Gastroesophageal sphincter (tissue), 4 donors: ENCODE measurements at regions not wholly inside any gene's neighbourhood (a gene's known extent, or its start where the extent isn't known, plus 50 kb on each side); places are given as distances from the start of the nearest gene placed in this dataset.

Experiments used
- ATAC-seq: fragments of 150-250 bp; one replicate; pipeline ENCODE4 v1.9.1; 2016; ENCODE audit warnings: mild to moderate bottlenecking, moderate library complexity
- H3K27ac ChIP-seq, 4 donors: fragments of 200-600 bp; sonication (generic) in 3 of 4; 1 replicate in 3 of 4; 2 replicates in 1 of 4; pipeline ENCODE4 v1.5.1; 2016 to 2019
- H3K27me3 ChIP-seq: fragments of 200-600 bp; sonication (generic); one replicate; pipeline ENCODE4 v1.5.1; 2019
- H3K36me3 ChIP-seq, 2 donors: fragments of 200-600 bp; sonication (generic); one replicate each; pipeline ENCODE4 v1.5.1; 2019; ENCODE audit warnings: control low read depth in 1 of 2
- H3K4me1 ChIP-seq, 3 donors: fragments of 200-600 bp; sonication (generic); 1 replicate in 2 of 3; 2 replicates in 1 of 3; pipeline ENCODE4 v1.5.1; 2016 to 2019; ENCODE audit warnings: control low read depth in 2 of 3
- H3K4me3 ChIP-seq, 2 donors: fragments of 200-600 bp; sonication (generic); one replicate each; pipeline ENCODE4 v1.5.1; 2019; ENCODE audit warnings: mild to moderate bottlenecking in 1 of 2, moderate library complexity in 1 of 2
- H3K9me3 ChIP-seq, 3 donors: fragments of 200-600 bp; sonication (generic); one replicate each; pipeline ENCODE4 v1.5.1; 2017 to 2019; ENCODE audit warnings: control low read depth in 2 of 3
- EP300 ChIP-seq: sonication (generic); formaldehyde crosslinking; IDR thresholded peaks from one replicate; pipeline ENCODE4 v1.6.1; 2017; ENCODE audit warnings: antibody characterized with exemption, mild to moderate bottlenecking
- POLR2A ChIP-seq, 2 donors: fragments of 450-650 bp; IDR thresholded peaks; one replicate each; pipeline ENCODE4 v1.6.1; 2017; ENCODE audit warnings: antibody characterized with exemption in 2 of 2, mild to moderate bottlenecking in 2 of 2, moderate library complexity in 1 of 2
- POLR2AphosphoS5 ChIP-seq: sonication (generic); formaldehyde crosslinking; IDR thresholded peaks from one replicate; pipeline ENCODE4 v1.6.1; 2017; ENCODE audit warnings: antibody characterized with exemption
- WGBS, 2 donors: methylation state at CpG; one replicate each; pipeline ENCODE4 v1.1.5; 2018; ENCODE audit warnings: low coverage in 1 of 2; 5-methylcytosine and 5-hydroxymethylcytosine counted together
- TF ChIP-seq, protein P1 (sequence below), 4 experiments: fragments of 200-600 bp in 2 of 4; fragments of 450-650 bp in 2 of 4; sonication (generic) in 1 of 4; IDR thresholded peaks; one replicate each; pipeline ENCODE4 v1.5.1; 2017 to 2019; ENCODE audit warnings: antibody characterized with exemption in 4 of 4, mild to moderate bottlenecking in 2 of 4, moderate library complexity in 2 of 4

DNA sequence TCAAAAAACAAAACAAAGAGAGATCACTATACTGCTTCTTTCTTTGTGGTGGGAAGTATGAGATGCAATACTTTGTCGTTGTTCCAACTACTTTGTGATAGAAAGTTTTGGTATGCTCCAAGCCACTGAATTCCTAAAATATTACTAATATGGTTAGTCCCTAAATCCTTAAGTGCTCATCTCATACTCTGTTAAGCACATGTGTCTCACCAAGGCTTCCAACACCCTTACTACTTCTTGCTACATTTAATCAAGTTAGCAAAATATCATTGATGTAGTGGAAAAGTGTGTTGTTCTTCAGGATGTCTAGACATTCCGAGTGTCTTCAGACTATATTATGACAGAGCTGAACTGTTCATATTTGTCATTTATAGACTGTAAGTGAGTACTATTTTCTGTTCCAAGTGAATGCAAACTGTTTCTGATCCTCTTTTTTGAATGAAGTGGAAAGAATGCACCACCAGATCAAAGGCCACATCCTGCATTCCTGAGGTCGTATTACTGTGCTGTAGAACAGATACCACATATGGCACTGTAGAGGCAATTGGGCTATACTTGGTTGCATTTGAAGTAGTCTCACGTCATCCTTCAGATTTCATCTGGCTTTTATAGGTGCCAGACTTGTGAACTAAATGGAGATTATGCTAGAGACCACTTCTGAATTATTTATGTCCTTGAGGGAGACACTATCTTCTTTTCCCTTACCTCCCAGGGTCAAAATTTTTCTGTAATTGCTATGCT, 298.4 kb upstream of the ZNF521 start:
- Histone ChIP-seq H3K27ac (no peak overlapping the region), H3K36me3 (no peaks in the 10 kb centered on the region), H3K9me3 (no peaks in the 10 kb centered on the region), H3K4me1 (no peaks in the 10 kb centered on the region), H3K27me3 (no peaks in the 10 kb centered on the region), H3K4me3 (no peak overlapping the region)
- ATAC-seq: no peak
- TF ChIP-seq POLR2A (IDR thresholded peaks at IDR 0.05) (no peak), POLR2AphosphoS5 (no peak), EP300 (no peak)
- TF ChIP-seq, protein P1, sequence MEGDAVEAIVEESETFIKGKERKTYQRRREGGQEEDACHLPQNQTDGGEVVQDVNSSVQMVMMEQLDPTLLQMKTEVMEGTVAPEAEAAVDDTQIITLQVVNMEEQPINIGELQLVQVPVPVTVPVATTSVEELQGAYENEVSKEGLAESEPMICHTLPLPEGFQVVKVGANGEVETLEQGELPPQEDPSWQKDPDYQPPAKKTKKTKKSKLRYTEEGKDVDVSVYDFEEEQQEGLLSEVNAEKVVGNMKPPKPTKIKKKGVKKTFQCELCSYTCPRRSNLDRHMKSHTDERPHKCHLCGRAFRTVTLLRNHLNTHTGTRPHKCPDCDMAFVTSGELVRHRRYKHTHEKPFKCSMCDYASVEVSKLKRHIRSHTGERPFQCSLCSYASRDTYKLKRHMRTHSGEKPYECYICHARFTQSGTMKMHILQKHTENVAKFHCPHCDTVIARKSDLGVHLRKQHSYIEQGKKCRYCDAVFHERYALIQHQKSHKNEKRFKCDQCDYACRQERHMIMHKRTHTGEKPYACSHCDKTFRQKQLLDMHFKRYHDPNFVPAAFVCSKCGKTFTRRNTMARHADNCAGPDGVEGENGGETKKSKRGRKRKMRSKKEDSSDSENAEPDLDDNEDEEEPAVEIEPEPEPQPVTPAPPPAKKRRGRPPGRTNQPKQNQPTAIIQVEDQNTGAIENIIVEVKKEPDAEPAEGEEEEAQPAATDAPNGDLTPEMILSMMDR (IDR thresholded peaks at IDR 0.05): no peak
- WGBS, 2 donors: 31 to 53% methylated on average over 4 of the region's 4 CpGs

DNA sequence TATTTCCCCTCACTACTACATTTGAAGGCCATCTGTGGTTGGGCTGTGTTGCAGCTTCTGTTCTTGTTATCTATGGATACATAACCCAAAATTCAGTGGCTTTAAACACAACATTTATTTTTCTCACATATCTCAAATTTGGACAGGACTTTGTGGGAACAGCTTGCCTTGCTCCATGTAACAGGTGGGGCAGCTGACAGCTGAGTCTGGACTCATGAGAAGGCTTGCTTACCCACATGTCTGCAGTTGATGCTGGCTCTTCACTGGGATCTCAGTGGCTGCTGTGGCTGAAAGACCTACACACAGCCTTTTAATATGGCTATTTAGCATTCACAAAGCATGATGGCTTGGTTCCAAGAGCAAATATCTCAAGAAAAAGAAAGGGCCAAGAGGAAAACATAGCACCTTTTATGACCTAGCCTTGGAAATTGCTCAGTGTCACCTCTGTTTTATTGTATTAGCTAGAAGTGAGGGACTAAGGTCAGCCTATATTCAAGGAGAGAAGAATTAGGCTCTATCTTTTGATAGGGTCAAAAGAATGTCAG, 296.8 kb upstream of the ZNF521 start:
- H3K27me3 ChIP-seq: no peaks in the 10 kb centered on the region
- TF ChIP-seq, protein P1 (IDR thresholded peaks at IDR 0.05): no peak
- no peak for TF ChIP-seq POLR2AphosphoS5
- TF ChIP-seq EP300: no peak
- no peak for TF ChIP-seq POLR2A (IDR thresholded peaks at IDR 0.05)
- no peak overlapping the region for H3K4me3 ChIP-seq
- H3K36me3 ChIP-seq: no peaks in the 10 kb centered on the region
- no peaks in the 10 kb centered on the region for H3K4me1 ChIP-seq
- no peak overlapping the region for H3K27ac ChIP-seq
- ATAC-seq: no peak
- no peaks in the 10 kb centered on the region for H3K9me3 ChIP-seq

DNA sequence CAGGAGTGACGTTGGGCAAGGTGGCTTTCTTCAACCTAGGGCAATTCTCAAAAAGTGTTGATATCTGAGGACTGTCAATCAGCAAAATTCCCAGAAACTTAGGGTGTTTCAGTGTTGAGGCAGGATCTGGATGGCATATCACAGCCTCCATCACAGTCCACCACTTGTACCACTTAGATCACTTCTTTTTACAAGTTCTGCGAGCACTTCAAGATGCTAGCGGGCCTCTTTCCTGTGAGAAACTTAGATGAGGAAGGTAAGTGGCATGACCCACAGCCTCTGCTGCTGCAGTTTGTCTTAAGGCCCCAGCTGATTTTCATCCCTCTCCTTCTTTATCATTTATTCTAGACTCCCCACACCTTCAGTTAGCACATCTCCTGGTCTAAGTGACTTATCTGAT, 295.4 kb upstream of the ZNF521 start:
- TF ChIP-seq POLR2A (IDR thresholded peaks at IDR 0.05): no peak
- TF ChIP-seq EP300: no peak
- no peak for TF ChIP-seq POLR2AphosphoS5
- TF ChIP-seq, protein P1 (IDR thresholded peaks at IDR 0.05): no peak
- Histone ChIP-seq H3K9me3 (no peaks in the 10 kb centered on the region), H3K4me1 (no peaks in the 10 kb centered on the region), H3K4me3 (no peak overlapping the region), H3K27ac (no peak overlapping the region), H3K36me3 (no peaks in the 10 kb centered on the region), H3K27me3 (no peaks in the 10 kb centered on the region)
- no peak for ATAC-seq
- 89 to 97% methylated on average over 2 to 3 of the region's 3 CpGs for WGBS, 2 donors

DNA sequence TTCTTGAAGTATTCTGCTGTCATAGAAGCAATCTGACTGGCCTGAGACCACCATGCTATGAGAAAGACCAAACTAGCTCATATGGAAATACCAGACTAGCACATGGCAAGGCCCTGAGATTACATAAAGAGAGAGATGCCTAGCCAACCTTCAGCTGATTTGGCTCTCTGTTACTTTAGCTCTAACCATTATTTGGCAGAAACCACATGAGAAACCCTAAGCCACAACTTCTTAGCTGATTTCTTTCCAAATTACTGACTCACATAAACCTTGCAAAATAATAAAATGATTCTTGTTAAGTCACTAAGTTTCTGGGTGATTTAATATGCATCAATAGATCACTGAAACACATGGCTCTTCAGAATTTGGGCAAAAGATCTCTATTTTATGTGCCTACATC, 295.0 kb upstream of the ZNF521 start:
- Histone ChIP-seq H3K4me3 (no peak overlapping the region), H3K27ac (no peak overlapping the region), H3K27me3 (no peaks in the 10 kb centered on the region), H3K36me3 (no peaks in the 10 kb centered on the region), H3K9me3 (no peaks in the 10 kb centered on the region), H3K4me1 (no peaks in the 10 kb centered on the region)
- ATAC-seq: no peak
- TF ChIP-seq POLR2A (IDR thresholded peaks at IDR 0.05): no peak

DNA sequence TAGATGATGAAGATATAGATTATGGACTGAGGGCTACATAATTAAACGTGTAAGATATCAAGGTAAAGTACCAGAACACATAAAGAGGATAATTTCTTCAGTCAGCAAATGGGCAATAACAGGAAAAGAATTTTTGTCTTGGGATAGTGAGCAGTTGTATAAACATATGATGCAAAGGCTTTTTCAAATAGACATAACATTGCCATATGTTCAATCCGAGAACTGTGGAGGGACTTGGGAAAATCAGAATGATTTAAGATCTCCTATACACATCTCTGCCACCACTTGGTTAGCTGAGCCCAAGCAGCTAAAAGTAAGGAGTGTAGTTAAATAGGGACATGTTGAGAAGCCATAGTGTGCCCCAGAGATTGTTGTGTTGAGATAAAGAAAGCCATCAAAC, 287.6 kb upstream of the ZNF521 start:
- H3K27ac ChIP-seq: no peak overlapping the region
- no peak for ATAC-seq
- H3K36me3 ChIP-seq: no peaks in the 10 kb centered on the region
- H3K27me3 ChIP-seq: peaks cover 3% of the 10 kb centered on the region
- WGBS, 2 donors: 58 to 66% methylated on average over 2 of the region's 2 CpGs
- TF ChIP-seq, protein P1 (IDR thresholded peaks at IDR 0.05): no peak
- TF ChIP-seq POLR2AphosphoS5 (no peak), EP300 (no peak), POLR2A (IDR thresholded peaks at IDR 0.05) (no peak)
- no peak overlapping the region for H3K4me3 ChIP-seq
- H3K9me3 ChIP-seq: no peaks in the 10 kb centered on the region
- H3K4me1 ChIP-seq: no peaks in the 10 kb centered on the region
